ENCODE measurements at regions not wholly inside any gene's neighbourhood (a gene's known extent, or its start where the extent isn't known, plus 50 kb on each side); places are given as distances from the start of the nearest gene placed in this dataset.

DNA sequence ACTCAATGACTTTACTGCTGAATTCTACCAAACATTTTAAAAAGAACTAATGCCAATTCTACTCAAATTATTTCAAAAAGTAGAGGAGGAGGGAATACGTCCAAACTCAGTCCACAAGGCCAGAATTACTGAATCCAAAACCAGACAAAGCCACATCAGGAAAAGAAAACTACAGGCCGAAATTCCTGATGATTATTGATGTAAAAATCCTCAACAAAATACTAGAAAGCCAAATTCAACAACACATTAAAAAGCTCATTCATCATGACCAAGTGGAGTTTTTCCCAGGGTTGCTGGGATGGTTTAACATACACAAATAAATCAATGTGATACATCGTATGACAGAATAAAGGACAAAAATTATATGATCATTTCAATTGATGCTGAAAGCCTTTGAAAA lies 103.9 kb upstream of the UBE2E3 start (continued):
- TF ChIP-seq, protein P1, sequence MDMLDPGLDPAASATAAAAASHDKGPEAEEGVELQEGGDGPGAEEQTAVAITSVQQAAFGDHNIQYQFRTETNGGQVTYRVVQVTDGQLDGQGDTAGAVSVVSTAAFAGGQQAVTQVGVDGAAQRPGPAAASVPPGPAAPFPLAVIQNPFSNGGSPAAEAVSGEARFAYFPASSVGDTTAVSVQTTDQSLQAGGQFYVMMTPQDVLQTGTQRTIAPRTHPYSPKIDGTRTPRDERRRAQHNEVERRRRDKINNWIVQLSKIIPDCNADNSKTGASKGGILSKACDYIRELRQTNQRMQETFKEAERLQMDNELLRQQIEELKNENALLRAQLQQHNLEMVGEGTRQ (IDR thresholded peaks at IDR 0.05; ENCODE audit: borderline replicate concordance, low read depth, low read length), result no peak
- no peak for TF ChIP-seq ZBTB33 (IDR thresholded peaks at IDR 0.05; ENCODE audit: borderline replicate concordance, low read depth)
- no peak for TF ChIP-seq FOSL2 (IDR thresholded peaks at IDR 0.05; ENCODE audit: borderline replicate concordance, low read depth)
- no peak for TF ChIP-seq FOXM1 (IDR thresholded peaks at IDR 0.05; ENCODE audit: low read depth)
- TF ChIP-seq NRF1 (IDR thresholded peaks at IDR 0.05; ENCODE audit: low read depth, low read length), result no peak
- no peak for TF ChIP-seq SIN3A (IDR thresholded peaks at IDR 0.05; ENCODE audit: borderline replicate concordance, low read depth, low read length)

DNA sequence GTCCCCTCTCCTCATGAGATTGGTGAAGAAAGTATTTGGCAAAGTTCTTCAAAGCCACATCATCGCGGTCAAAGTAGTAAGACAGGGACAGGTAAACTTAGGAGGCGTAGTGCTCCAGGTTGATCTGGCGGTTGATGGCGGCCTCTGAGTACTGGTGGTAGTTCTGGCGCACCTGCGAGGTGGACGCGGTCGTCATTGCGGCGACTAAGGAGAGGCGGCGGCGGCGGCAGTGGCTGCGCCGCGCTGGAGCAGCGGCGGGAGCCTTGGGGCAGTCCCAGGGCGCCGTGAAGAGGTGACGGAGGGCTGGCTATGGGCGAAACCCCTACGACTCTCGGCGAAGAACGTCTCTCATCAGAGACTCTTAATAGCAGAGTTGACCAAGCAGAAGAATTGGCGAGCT lies 107.2 kb upstream of the UBE2E3 start:
- WGBS (ENCODE audit: low lambda C conversion rate), result 88% methylated on average over 28 of the region's 30 CpGs
- CTCF ChIA-PET, result no interaction called here
- no peaks in the 10 kb centered on the region for H3K79me2 ChIP-seq (ENCODE audit: insufficient read depth)
- no peak for TF ChIP-seq ZBTB33 (IDR thresholded peaks at IDR 0.05; ENCODE audit: borderline replicate concordance, low read depth)
- no peak for TF ChIP-seq RAD21 (IDR thresholded peaks at IDR 0.05; ENCODE audit: low read length)
- TF ChIP-seq MXI1 (IDR thresholded peaks at IDR 0.05; ENCODE audit: low read depth, low read length), result no peak
- no peak for TF ChIP-seq RXRA (IDR thresholded peaks at IDR 0.05; ENCODE audit: borderline replicate concordance, low read depth)
- TF ChIP-seq IRF3 (IDR thresholded peaks at IDR 0.05; ENCODE audit: low read depth, low read length), result no peak
- TF ChIP-seq, protein P2, sequence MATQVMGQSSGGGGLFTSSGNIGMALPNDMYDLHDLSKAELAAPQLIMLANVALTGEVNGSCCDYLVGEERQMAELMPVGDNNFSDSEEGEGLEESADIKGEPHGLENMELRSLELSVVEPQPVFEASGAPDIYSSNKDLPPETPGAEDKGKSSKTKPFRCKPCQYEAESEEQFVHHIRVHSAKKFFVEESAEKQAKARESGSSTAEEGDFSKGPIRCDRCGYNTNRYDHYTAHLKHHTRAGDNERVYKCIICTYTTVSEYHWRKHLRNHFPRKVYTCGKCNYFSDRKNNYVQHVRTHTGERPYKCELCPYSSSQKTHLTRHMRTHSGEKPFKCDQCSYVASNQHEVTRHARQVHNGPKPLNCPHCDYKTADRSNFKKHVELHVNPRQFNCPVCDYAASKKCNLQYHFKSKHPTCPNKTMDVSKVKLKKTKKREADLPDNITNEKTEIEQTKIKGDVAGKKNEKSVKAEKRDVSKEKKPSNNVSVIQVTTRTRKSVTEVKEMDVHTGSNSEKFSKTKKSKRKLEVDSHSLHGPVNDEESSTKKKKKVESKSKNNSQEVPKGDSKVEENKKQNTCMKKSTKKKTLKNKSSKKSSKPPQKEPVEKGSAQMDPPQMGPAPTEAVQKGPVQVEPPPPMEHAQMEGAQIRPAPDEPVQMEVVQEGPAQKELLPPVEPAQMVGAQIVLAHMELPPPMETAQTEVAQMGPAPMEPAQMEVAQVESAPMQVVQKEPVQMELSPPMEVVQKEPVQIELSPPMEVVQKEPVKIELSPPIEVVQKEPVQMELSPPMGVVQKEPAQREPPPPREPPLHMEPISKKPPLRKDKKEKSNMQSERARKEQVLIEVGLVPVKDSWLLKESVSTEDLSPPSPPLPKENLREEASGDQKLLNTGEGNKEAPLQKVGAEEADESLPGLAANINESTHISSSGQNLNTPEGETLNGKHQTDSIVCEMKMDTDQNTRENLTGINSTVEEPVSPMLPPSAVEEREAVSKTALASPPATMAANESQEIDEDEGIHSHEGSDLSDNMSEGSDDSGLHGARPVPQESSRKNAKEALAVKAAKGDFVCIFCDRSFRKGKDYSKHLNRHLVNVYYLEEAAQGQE (IDR thresholded peaks at IDR 0.05; ENCODE audit: low read depth, low read length), result no peak
- no peak for TF ChIP-seq NFIC (IDR thresholded peaks at IDR 0.05; ENCODE audit: borderline replicate concordance)
- no peak for TF ChIP-seq TCF12 (IDR thresholded peaks at IDR 0.05)
- TF ChIP-seq EZH2phosphoT487 (IDR thresholded peaks at IDR 0.05; ENCODE audit: borderline replicate concordance, low read depth), result no peak
- no peak for TF ChIP-seq RCOR1 (IDR thresholded peaks at IDR 0.05; ENCODE audit: low read length)
- TF ChIP-seq SIN3A (IDR thresholded peaks at IDR 0.05; ENCODE audit: borderline replicate concordance, low read depth, low read length), result no peak
- no peak for TF ChIP-seq CHD2 (IDR thresholded peaks at IDR 0.05; ENCODE audit: low read length, partially characterized antibody)
- no peak for TF ChIP-seq RFX5 (IDR thresholded peaks at IDR 0.05; ENCODE audit: low read length)
- no peak for TF ChIP-seq GATA2 (CRISPR knock-in tag; IDR thresholded peaks at IDR 0.05)
- no peak for TF ChIP-seq JUND (IDR thresholded peaks at IDR 0.05)
- TF ChIP-seq PBX3 (IDR thresholded peaks at IDR 0.05), result no peak
- TF ChIP-seq, protein P3, sequence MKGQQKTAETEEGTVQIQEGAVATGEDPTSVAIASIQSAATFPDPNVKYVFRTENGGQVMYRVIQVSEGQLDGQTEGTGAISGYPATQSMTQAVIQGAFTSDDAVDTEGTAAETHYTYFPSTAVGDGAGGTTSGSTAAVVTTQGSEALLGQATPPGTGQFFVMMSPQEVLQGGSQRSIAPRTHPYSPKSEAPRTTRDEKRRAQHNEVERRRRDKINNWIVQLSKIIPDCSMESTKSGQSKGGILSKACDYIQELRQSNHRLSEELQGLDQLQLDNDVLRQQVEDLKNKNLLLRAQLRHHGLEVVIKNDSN (IDR thresholded peaks at IDR 0.05; ENCODE audit: borderline replicate concordance, low read depth), result no peak

More for the DNA sequence above, 107.2 kb upstream of the UBE2E3 start:
- H3K4me1 ChIP-seq (ENCODE audit: control insufficient read depth in 1 of 2, insufficient read depth in 2 of 2, low read depth in 1 of 2, low read length in 1 of 2), result no peaks in the 10 kb centered on the region
- H3F3A ChIP-seq (replicated peaks; ENCODE audit: insufficient read depth), result no peaks in the 10 kb centered on the region
- H4K20me1 ChIP-seq (ENCODE audit: insufficient read depth), result no peaks in the 10 kb centered on the region
- no peaks in the 10 kb centered on the region for H3K9me3 ChIP-seq
- no peaks in the 10 kb centered on the region for H3K27me3 ChIP-seq (ENCODE audit: insufficient read depth)
- H3K9me2 ChIP-seq, result no peaks in the 10 kb centered on the region
- H2AFZ ChIP-seq (ENCODE audit: low read depth), result no peak overlapping the region
- DNase-seq, result no peak
- no peak overlapping the region for H3K4me2 ChIP-seq
- no peak overlapping the region for H3K27ac ChIP-seq (ENCODE audit: low read depth in 2 of 2, low read length in 1 of 2)
- no peak overlapping the region for H3K4me3 ChIP-seq (ENCODE audit: low read depth in 2 of 2, low read length in 1 of 2)
- POLR2A ChIA-PET, result no interaction called here
- H3K36me3 ChIP-seq (replicated peaks in 1 of 2; ENCODE audit: control insufficient read depth in 1 of 2, insufficient read depth in 2 of 2, low read length in 1 of 2), result no peaks in the 10 kb centered on the region
- H3K9ac ChIP-seq, result no peak overlapping the region

All from SK-N-SH (cell line).